ENCODE measurements at regions not wholly inside any gene's neighbourhood (a gene's known extent, or its start where the extent isn't known, plus 50 kb on each side); places are given as distances from the start of the nearest gene placed in this dataset.

- DNase-seq: no peak
Observed at GRCh38 chr18:32621034-32621433, 150.4 kb upstream of the GAREM1 start.

- no peak for DNase-seq
Observed at GRCh38 chr18:32618546-32618945, 147.9 kb upstream of the GAREM1 start.

GRCh38 chr18:32613821-32614220 is 143.1 kb upstream of the GAREM1 start:
- no peak for DNase-seq

GRCh38 chr18:32612651-32613050 is 142.0 kb upstream of the GAREM1 start:
- no peak for DNase-seq

GRCh38 chr18:32610176-32610575 is 139.5 kb upstream of the GAREM1 start:
- DNase-seq: no peak

- no peak for DNase-seq
Observed at GRCh38 chr18:32607816-32608215, 137.1 kb upstream of the GAREM1 start.

DNA sequence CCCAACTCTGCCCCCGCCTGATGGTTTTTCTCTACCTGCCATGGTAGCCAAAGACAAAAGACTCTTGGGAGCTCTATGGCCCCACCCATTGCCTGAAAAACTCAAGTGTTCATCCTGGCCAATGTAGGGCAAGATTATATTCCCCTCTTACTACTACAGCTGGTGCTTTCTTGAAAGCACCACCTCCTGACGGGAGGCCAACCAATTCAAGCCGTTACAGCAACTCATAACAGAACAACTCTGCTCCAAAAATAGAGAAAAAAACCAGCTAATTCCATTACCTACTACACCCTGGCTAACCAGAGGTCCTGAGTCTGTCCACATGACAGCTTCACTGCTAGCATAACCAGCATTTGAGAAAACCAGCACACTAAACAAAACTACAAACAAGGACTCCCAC is 127.5 kb upstream of the GAREM1 start:
- DNase-seq: no peak

- DNase-seq: no peak
Observed at GRCh38 chr18:32596501-32596900, 125.8 kb upstream of the GAREM1 start.

DNA sequence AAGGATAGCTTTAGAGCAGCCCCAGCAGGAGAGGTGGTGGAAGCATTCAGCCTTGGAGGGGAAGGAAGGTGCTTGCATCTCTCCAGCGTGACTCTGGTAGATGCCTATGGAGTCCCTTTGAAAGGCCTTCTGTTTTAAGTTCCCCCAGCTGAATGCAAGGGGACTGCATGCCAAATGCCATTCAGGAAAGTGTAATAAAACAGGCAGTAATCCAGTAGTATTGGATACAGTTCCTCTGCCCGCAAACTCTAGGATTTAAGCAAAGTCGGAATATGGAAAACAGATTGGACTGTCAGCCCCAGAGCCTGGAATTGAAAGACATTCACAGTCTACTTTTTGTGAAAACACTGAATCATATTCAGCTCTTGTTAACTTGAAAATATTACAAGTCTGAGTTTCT is 125.2 kb upstream of the GAREM1 start:
- DNase-seq: no peak

- no peak for DNase-seq
Observed at GRCh38 chr18:32588191-32588590, 117.5 kb upstream of the GAREM1 start.

DNA sequence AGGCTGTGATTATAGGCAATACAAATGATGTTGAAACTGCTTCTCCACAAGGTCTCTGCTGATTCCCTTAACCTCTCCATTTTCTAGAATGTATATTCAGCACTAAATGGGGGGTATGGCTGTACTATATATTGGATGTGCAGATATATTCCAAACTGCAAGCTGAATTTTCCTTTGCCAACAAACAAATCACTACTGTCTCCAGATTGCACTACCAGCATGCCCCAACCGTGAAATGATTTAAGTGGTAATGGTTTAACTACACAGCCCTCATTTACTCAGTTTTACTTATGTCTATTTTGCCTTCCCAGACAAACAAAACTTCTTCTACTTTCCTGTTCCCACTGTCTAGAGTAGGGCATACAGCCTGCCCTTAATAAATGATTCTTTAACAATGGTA is 112.7 kb upstream of the GAREM1 start:
- no peak for DNase-seq

GRCh38 chr18:32582455-32582854 is 111.8 kb upstream of the GAREM1 start:
- DNase-seq: no peak

DNA sequence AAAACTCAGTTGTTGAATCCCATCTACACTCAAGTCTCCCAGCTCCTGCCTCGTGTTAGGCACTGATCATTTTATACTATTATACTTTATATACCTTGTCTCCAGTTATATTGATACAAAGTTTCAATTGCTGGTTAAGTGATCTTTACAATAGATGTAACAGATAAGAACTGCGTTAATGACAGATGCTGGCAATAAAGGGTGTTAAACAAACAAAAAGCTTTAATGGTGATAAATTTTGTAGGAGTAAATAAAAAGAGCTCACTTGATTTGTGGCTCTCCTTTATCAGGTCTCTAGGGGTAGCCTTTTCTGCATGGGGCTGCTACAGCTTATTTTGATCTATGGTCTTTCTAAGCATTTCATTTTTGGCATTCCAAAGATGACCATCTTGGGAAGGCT is 106.9 kb upstream of the GAREM1 start:
- DNase-seq: no peak

GRCh38 chr18:32576296-32576916 is 105.7 kb upstream of the GAREM1 start:
- no peak for DNase-seq

GRCh38 chr18:32566960-32567359 is 96.3 kb upstream of the GAREM1 start:
- no peak for DNase-seq

DNA sequence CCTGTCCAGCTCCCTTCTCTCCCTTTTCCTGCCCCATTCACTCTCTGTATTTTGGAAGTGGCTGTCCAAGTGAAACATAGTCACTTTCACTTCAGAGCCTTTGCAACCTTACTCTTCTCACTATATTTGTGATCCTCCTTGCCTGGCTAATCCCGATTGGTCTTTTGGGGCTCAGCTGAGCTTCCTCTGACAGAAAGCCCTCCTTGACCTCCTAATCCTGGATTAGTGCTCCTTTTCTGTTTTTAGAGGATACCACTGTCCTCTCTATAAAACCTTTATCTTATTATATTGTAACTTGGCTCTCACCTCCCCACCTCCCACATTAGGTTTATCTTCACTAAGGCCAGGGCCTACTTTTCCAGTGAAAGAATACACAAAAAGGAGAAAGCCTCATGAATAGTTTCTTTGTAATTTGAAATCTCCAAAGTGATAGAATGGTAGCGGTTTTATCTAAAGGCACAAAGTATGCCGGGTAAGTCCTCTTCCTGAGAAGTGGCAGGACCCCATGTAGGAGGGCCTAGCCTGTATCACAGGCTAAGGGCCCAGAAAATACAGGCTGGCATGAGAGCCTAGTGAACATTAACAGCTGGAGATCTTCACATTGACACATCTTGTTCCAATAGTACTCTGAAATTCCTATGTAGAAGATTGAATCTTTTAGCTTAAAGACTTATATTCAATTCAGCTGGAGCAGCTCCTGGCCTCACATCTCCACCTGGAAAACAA is 83.1 kb upstream of the GAREM1 start:
- DNase-seq: no peak

- no peak for DNase-seq
Observed at GRCh38 chr18:32553174-32553573, 82.5 kb upstream of the GAREM1 start.

- DNase-seq: peak in 1 of 2 experiments; percentile 9
Observed at GRCh38 chr18:32552421-32553030, 81.8 kb upstream of the GAREM1 start.

DNA sequence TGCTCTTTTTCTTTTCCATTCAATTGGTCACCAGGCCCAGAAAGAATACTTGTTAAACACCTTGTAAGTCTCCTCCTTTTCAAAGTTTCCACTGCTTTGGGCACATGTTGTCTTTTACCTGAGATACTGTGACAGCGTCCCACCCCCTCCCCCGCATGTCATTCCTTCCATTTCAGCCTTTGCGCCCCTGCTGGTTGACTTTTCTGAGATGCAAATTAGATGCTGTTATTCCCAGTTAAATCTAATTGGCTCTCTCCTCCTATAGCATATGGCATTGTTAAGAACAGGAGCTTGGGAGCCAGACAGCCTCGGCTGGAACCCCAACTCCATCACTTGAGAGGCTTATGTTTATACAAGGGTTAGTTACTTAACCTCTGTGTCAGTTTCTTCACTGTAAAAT is 80.3 kb upstream of the GAREM1 start:
- DNase-seq: no peak

GRCh38 chr18:32549248-32550110 is 78.8 kb upstream of the GAREM1 start:
- DNase-seq: no peak

DNA sequence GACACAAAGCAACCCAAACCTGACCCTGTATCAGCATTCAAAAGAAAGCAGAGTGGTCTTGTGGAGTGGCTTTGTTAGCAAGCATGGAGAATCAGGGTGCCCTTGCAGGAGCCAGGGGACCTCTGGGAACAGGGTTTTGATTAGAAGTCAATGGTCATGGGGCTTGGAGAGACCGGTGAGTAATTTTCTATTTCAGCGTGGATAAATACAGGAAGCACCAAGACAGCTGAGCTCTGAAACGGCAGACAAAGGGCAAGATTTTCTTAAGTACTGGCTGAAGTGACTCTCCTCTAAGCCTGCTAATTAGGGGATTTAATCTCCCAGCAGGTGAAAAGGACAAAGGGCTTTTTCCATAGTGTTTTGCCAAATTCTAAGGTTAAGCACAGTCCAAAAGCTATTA is 78.0 kb upstream of the GAREM1 start:
- no peak for DNase-seq

DNA sequence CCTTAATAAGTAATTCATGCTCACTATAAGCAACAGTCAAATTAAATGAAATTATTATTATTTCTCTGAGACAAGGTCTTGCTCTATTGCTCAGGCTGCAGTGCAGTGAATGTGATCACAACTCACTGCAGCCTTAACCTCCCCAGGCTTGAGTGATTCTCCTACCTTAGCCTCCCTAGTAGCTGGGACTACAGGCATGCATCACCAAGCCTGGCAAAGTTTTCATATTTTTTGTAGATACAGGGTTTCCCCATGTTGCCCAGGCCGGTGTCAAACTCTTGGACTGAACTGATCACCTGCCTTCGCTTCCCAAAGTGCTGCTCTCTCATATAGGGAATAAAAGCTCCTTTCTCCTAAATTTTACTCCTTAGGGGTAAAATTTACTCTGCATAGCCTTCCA is 74.9 kb upstream of the GAREM1 start:
- DNase-seq: no peak

- no peak for DNase-seq
Observed at GRCh38 chr18:32544088-32544487, 73.4 kb upstream of the GAREM1 start.
